Hematopoietic multipotent progenitor cell treated with erythropoietin and hydrocortisone succinate and interleukin-3 and kit ligand, for 4 days (in vitro differentiated cells): ENCODE measurements at regions not wholly inside any gene's neighbourhood (a gene's known extent, or its start where the extent isn't known, plus 50 kb on each side); places are given as distances from the start of the nearest gene placed in this dataset.
"Not testable (repeated sequence)": the region's sequence is repeated elsewhere in the genome, so short reads cannot be mapped to it uniquely, and the experiment has no call there.

ENCODE experiments used
- DNase-seq: peaks from one replicate; pipeline ENCODE4 v3.0.0-alpha.2; 2015

DNA sequence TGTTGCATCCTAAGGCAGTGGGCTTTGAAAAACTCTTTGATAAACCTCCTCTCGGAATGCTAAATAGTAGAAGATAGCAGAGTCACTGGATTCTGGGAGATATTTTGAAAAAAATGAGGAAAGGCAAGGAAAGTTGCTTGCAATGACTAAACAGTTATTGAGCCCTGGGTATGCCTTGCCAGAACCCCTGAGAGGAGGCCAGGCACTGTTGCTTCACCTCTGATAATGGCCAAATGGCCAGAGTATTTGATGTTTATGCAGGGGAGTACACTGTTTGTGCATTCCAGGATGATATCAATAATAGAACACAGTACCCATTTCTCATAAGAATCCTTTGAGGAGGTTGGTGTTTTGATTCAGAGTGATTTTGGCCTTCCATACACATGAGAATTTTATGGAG lies 935.1 kb upstream of the WWC1 start:
- no peak for DNase-seq

- DNase-seq = no peak
Measured at GRCh38 chr5:167358868-167359492, 932.5 kb upstream of the WWC1 start.

- DNase-seq = no peak
Measured at GRCh38 chr5:167361795-167362194, 929.6 kb upstream of the WWC1 start.

- DNase-seq = no peak
Measured at GRCh38 chr5:167363065-167363464, 928.4 kb upstream of the WWC1 start.

DNA sequence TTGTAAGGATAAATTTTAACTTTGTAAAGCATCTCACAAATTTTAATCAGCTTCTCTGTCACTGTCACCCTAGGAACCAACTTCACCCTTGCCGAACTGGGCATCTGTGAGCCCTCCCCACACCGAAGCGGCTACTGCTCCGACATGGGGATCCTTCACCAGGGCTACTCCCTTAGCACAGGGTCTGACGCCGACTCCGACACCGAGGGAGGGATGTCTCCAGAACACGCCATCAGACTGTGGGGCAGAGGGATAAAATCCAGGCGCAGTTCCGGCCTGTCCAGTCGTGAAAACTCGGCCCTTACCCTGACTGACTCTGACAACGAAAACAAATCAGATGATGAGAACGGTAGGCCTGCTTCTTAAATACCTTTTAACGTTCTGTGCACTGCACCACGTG lies 916.3 kb upstream of the WWC1 start:
- no peak for DNase-seq

DNA sequence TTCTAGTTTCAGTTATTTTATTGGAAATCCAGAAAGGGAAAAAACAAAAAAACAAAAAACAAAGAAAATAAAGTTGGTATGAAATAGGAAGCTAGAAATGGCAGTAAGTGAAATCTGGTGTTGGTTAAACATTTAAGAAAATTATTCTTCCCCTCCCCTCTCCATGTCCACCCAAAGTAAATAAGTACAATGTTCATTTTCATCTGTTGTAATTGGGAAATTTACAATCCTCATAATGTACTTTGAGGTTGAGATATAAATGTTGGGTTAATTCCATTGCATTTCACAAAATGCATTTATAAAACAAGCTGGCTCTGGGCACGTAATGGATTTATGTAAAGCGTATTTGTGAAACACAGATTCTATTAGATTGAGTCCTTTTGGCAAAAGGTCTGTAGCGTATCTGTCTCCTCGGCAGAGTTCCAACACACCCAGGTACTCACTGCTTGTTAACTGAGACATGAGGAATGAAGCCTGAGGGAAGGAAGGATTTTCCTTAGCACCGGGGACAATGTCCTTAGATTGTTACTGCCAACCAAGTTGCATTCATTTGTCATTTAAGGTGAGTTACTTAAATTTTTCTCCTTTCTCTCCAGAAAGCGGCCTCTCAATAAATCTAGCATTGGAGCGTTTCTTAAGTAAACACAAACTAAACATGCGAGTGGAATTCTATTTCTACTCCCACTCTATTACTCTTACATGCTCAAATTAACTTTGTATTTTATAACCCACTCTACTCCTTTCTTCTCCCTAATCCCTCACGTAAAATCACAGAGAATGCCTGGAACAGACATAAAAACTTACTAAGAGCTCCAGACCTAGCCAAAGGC lies 912.3 kb upstream of the WWC1 start:
- no peak for DNase-seq

DNA sequence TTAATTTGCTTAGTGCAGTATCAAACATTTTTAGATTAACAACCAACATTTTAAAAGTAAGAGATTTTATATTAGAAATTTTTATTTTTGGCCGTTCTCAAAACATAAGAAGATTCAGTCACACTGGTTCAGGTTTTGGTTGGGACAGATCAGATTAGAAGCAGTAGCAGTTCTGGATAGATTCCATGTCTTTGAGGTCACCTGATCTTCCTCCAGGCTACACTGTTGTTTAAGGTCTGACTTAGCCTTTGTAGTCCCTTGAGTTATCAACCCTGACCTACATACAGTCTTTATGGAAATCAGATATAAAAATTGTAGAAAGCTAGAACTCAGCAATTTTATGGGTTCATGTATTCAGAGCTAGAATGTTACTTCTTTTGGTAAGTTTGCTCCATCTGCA lies 910.0 kb upstream of the WWC1 start:
- no peak for DNase-seq

- no peak for DNase-seq
Measured at GRCh38 chr5:167389537-167389936, 901.9 kb upstream of the WWC1 start.

GRCh38 chr5:167391286-167391685 lies 900.2 kb upstream of the WWC1 start:
- DNase-seq = not testable (repeated sequence)

DNA sequence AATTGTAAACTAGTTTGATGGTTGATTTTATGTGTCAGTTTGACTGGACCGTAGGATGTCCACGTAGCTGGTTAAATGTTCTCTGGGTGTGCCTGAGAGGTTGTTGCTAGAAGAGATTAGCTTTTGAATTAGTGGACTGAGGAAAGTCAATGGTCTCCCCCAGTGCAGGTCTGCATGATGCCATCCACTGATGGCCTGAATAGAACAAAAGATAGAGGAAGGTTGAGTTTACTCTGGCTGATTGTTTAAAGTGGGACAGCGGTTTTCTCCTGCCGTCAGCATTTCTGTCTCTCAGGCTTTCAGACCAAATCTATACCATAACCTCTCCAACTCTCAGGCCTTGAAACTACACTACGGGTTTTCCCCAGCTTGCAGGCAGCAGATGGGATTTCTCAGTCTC lies 899.2 kb upstream of the WWC1 start:
- no peak for DNase-seq

GRCh38 chr5:167393358-167393757 lies 898.1 kb upstream of the WWC1 start:
- DNase-seq = no peak

- DNase-seq = no peak
Measured at GRCh38 chr5:167402671-167403070, 888.8 kb upstream of the WWC1 start.

DNA sequence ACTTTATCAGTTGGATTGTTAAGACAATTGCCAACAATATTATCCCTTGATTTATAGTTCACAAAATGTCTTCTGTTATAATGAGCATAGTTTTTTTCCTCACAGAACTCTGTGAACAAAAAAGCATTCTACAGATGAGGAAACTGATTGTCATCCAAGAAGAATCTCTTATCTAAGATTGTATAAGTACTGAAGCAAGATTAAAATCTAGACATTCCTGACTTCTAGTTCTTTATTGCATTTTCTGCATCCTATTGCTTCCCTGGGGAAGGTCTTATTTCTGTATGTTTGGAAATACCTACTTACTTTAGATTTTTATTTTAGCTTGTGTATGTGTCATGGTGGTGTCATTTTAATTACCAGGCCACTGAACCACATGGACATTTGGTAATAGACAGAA lies 884.9 kb upstream of the WWC1 start:
- no peak for DNase-seq

DNA sequence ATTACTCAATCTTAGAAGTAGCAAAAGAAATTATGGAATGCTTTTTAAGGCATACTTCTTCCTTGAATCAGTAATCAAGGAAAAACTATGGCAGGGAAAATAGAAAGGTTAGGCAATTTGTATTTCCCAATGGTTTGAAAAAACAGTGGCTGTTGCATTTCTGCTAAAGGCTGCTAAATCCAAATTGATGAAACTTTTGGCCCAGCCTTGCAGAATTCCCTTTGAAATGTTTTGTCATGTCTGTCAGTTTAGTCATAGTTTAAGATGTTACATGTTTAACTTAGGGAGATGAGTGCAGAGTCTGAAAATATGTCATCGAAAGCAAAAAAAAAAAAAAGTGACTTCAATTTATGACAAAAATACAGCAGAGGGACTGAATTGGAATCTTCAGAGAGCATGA lies 878.9 kb upstream of the WWC1 start:
- DNase-seq = no peak

DNA sequence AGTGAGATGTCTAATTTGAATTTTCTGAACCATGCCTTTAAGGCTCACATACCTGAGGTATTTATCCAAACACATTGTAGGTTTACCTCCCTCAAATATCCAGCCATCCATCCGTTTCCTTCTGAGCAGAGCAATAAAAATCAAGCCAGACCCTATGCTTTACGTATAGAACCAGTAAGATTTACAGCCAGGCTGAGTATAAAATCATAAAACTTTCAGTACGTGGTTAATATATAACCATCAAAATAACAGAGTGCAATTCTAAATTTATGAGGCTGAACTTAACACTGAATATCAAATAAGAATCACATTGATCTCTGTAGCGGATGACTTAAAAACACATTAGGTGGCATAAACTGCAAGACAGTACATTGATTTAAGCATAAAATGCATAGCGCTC lies 877.9 kb upstream of the WWC1 start:
- no peak for DNase-seq

DNA sequence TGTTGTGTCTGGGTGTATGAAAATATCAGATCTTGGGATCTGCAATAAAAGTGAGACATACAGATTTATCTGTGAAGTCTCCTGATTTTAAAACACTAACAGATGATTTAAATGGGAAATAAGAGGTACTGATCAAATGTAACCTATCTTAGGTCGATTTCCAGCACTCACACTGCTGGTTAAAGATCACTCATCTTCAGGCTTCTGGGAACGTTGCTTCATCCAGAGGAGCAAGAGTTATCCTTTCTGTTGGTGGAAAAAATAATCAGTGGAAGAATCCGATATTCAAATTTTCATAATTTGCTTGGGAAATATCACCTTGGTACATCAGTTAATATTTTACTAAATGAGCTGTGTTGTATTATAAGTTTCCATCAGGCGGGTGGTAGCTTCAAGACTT lies 876.8 kb upstream of the WWC1 start:
- DNase-seq = no peak

DNA sequence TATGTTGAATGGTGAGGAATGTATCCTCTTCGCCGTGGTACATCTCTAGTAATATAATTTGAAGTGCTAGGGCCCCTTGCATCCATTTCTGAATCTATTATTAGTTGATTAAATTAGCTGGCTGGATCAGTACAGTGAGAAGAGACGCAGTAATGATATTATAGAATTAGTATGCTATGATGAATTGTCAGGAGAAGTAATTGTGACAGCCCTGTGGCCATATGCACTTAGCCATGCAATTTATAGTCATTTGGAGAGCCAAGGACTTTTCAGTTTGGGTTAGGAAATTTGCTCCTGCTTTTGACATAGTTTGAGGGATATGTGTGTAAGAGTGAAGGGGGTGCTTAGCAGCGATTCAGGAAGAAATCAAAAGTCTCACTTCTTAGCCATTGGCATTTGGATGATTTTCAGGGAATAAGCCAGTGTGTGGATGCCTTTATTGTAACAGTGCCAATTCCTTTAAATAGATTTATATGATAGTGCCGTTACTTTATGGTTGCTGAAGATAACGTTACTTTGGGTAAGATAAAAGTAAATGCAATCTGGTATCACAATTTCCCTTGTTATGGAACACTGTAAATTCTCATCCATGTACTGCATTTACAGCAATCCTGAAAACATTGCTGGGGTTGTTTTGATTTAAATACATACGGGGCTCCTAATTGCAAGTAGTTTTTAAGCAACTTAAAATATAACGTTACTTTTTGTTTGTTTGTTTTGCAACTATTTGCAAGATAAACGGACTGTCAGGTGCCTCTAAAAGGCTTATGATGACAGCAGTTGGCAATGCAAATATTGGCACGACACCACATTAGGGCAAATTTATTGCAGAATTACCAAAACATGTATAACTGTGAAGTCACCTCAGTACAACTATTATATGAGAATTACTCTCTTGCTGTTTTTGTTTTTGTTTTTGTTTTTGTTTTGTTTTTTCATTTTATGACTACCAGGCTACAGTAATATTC lies 875.4 kb upstream of the WWC1 start:
- DNase-seq = no peak

- DNase-seq = no peak
Measured at GRCh38 chr5:167417662-167418061, 873.8 kb upstream of the WWC1 start.

GRCh38 chr5:167425161-167425560 lies 866.3 kb upstream of the WWC1 start:
- DNase-seq = no peak

- DNase-seq = no peak
Measured at GRCh38 chr5:167426501-167426900, 864.9 kb upstream of the WWC1 start.

DNA sequence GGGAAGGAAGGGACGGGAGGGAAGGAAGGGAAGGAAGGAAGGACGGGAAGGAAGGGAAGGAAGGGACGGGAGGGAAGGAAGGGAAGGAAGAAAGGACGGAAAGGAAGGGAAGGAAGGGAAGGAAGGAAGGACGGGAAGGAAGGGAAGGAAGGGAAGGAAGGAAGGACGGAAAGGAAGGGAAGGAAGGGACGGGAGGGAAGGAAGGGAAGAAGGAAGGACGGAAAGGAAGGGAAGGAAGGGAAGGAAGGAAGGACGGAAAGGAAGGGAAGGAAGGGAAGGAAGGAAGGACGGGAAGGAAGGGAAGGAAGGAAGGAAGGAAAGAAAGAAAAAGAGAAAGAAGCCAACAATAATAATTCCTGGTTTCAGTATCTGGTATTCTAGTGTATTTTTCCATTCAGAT lies 863.8 kb upstream of the WWC1 start:
- not testable (repeated sequence) for DNase-seq

- no peak for DNase-seq
Measured at GRCh38 chr5:167440846-167441245, 850.6 kb upstream of the WWC1 start.

- no peak for DNase-seq
Measured at GRCh38 chr5:167442922-167443321, 848.5 kb upstream of the WWC1 start.
